DND-41 (cell line): ENCODE measurements at regions not wholly inside any gene's neighbourhood (a gene's known extent, or its start where the extent isn't known, plus 50 kb on each side); places are given as distances from the start of the nearest gene placed in this dataset.

ENCODE experiments used
- CTCF ChIP-seq: IDR thresholded peaks from 2 replicates; pipeline ENCODE4 v1.5.1; 2012; ENCODE audit warnings: borderline replicate concordance, low read length, moderate library complexity, mild to moderate bottlenecking; ENCODE audit not compliant: poor library complexity, severe bottlenecking; ENCODE audit errors: extremely low read depth
- EZH2 ChIP-seq: IDR thresholded peaks from 3 replicates; pipeline ENCODE4 v1.6.1; 2012; ENCODE audit warnings: borderline replicate concordance, low read depth, mild to moderate bottlenecking, moderate library complexity, low read length, inconsistent platforms; ENCODE audit not compliant: severe bottlenecking

- no peak for TF ChIP-seq CTCF
- TF ChIP-seq EZH2, result no peak
Observed at GRCh38 chr17:83012868-83013778, 66.3 kb upstream of the METRNL start.
